ENCODE measurements at regions not wholly inside any gene's neighbourhood (a gene's known extent, or its start where the extent isn't known, plus 50 kb on each side); places are given as distances from the start of the nearest gene placed in this dataset.
A peak's percentile ranks its signal among the peaks of the same experiment; 100 is the strongest.

- no peak for DNase-seq
These were observed 57.0 kb downstream of the OR10A6 start for GRCh38 chr11:7874056-7874455.

DNA sequence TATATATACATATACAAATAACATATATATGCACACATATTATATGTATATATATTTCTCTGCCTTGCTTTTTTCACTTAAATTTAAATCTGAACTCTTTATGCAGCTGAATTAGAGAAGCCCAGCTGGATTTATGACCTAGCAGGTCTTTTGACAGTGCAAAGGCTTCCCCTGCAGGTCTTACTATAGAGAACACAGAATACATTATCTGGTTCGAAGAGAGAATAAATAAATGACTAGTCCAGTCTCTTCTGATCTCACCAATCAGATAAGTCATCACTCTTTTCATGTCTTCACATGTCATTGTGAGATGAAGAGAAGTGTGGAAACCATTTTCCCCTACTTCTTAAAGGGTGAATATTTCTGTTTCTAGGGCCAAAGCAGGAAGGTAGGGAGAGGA lies 58.2 kb downstream of the OR10A6 start:
- DNase-seq, result no peak

DNA sequence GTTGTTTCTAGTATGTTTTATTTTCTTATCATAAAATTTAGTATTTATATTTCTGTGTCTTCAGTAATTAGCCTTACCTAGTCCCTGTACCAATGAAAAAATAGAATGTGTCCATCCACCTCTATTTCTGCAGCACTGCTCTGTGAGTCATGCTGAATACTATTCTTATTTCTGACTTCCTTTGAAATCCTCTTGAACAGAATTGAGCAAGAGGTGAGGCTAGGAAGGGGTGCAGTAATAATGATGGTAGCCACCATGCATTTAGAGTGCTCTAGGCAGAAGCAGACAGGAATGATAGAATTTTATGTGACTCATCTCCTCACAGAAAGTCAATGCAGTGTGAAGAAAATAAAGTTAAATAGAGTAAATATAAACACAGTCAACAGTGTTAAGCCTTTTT lies 60.0 kb downstream of the OR10A6 start:
- DNase-seq, result no peak

DNA sequence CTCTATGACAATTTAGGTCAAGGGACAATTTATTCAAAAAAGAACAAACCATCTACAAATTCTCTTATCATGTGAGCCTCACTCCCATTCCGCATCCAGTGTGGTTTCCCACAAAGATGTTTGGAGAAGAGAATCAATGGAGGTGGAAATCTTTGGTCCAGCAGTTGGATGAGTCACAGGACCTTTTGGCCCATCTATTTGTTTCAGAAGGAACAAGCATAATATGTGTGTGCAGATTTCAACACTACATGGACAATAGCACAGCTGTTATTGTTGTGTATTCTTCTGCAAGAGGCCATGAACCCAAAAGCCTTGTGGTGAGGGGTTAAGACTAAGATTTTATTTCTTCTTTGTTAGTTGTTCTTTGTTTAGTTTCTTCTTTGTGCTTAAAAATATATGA lies 61.6 kb downstream of the OR10A6 start:
- no peak for DNase-seq

- DNase-seq, result peak; percentile 17
These were observed 64.5 kb upstream of the OR5P2 start for GRCh38 chr11:7861292-7861691.

- DNase-seq, result peak; percentile 11
These were observed 64.1 kb upstream of the OR5P2 start for GRCh38 chr11:7860844-7861243.

GRCh38 chr11:7858006-7858405 lies 61.3 kb upstream of the OR5P2 start:
- DNase-seq, result no peak

- DNase-seq, result peak; percentile 19
These were observed 54.6 kb upstream of the OR5P2 start for GRCh38 chr11:7851391-7851790.

GRCh38 chr11:7849018-7849417 lies 52.3 kb upstream of the OR5P2 start:
- DNase-seq, result no peak

Data from NCI-H69 (cell line).